Naive B cell (primary cell): ENCODE measurements at regions not wholly inside any gene's neighbourhood (a gene's known extent, or its start where the extent isn't known, plus 50 kb on each side); places are given as distances from the start of the nearest gene placed in this dataset.

Experiments
- ATAC-seq, 2 donors: fragments of 150-1000 bp; cut with Tn5 transposase; 2 replicates each; pipeline ENCODE4 v1.10.0; 2021; ENCODE audit warnings: low read depth in 2 of 2, mild to moderate bottlenecking in 2 of 2, moderate library complexity in 2 of 2
- DNase-seq: peaks from one replicate; pipeline ENCODE4 v3.0.0; 2022
- H3K27ac Mint-ChIP-seq, 6 donors: one replicate each; pipeline ENCODE4 v1.8.0; 2020 to 2022; ENCODE audit warnings: mild to moderate bottlenecking in 6 of 6, mixed read lengths in 6 of 6, moderate library complexity in 5 of 6, inconsistent platforms in 2 of 6
- H3K27me3 Mint-ChIP-seq, 3 donors: one replicate each; pipeline ENCODE4 v1.8.0; 2021 to 2022; ENCODE audit warnings: mixed read lengths in 3 of 3, mild to moderate bottlenecking in 1 of 3
- H3K36me3 Mint-ChIP-seq, 2 donors: one replicate each; pipeline ENCODE4 v1.8.0; 2020 to 2022; ENCODE audit warnings: mixed read lengths in 2 of 2, inconsistent platforms in 1 of 2, mild to moderate bottlenecking in 1 of 2
- H3K4me1 Mint-ChIP-seq, 3 donors: one replicate each; pipeline ENCODE4 v1.8.0; 2020 to 2022; ENCODE audit warnings: mixed read lengths in 3 of 3, inconsistent platforms in 1 of 3, mild to moderate bottlenecking in 1 of 3, moderate library complexity in 1 of 3
- H3K4me3 Mint-ChIP-seq, 8 donors: one replicate each; pipeline ENCODE4 v1.8.0; 2020 to 2022; ENCODE audit warnings: mild to moderate bottlenecking in 8 of 8, mixed read lengths in 8 of 8, moderate library complexity in 8 of 8, inconsistent platforms in 2 of 8
- H3K9me3 Mint-ChIP-seq, 7 donors: one replicate each; pipeline ENCODE4 v1.8.0; 2020 to 2022; ENCODE audit warnings: mixed read lengths in 7 of 7, mild to moderate bottlenecking in 5 of 7, inconsistent platforms in 2 of 7, moderate library complexity in 1 of 7

DNA sequence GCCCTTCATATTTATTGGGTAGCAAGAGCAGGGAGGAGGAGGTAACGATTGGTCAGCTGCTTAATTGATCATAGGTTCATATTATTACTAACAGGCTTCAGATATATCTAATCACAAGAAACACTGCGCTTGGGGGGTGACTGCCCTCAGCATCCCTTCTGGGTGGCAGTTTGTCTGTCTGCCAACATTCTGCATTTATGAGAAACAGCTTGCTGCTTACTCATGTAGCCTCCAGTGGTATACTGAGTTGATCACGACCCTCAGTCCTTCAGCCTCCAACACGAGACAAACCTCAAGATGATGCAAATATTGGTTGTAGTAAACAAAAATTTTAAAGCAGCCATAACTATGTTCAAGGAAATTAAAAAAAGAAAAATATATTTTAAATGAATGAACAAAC is 657.8 kb upstream of the PHF14 start:
- no peak for DNase-seq
- Mint-ChIP-seq H3K36me3 (no peaks in the 10 kb centered on the region), H3K9me3 (peaks cover 0 to 14% (median 7%) of the 10 kb centered on the region in 7 donors), H3K27ac (no peak overlapping the region), H3K4me1 (no peaks in the 10 kb centered on the region), H3K4me3 (no peak overlapping the region), H3K27me3 (no peaks in the 10 kb centered on the region)
- ATAC-seq = no peak

DNA sequence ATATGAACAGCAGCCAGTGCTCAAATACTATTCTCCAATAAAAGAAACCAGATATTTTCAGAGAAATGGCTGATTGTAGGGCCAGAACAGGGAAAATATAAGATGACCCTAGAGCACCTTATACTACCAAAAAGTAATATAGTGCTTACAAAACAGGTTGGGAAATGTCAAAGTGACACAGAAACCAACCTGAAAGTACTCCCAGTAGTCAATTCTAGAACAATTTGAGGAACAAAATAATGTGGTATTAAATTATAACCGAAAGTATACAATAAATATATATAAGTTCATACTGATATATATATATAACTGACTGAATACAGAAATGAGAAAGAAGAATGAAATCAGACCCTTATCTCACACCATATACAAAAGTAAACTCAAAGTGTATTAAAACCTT is 657.2 kb upstream of the PHF14 start:
- no peaks in the 10 kb centered on the region for H3K36me3 Mint-ChIP-seq
- ATAC-seq (no peak), DNase-seq (no peak)
- no peaks in the 10 kb centered on the region for H3K4me1 Mint-ChIP-seq
- H3K27ac Mint-ChIP-seq = no peak overlapping the region
- peaks cover 0 to 20% (median 7%) of the 10 kb centered on the region in 7 donors for H3K9me3 Mint-ChIP-seq
- H3K27me3 Mint-ChIP-seq = no peaks in the 10 kb centered on the region
- H3K4me3 Mint-ChIP-seq = no peak overlapping the region

DNA sequence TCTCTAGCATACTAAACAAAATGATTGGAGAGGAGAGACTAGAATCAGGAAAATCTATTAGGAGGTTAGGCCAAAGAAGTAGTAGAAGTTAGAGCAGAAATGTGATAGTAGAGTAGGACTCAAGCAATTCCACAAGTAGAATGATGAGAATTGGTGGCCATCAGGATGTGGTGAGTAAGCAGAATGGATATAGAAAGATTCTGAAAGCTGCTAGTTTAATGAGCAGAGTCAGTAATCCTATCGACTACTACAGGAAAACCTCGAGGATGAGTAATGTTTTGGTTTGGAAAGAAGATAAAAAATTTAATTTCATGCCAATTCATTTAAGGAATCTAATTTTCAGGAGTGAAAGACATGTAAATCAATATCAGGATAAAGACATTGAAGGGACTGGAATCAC is 648.3 kb upstream of the PHF14 start:
- H3K4me3 Mint-ChIP-seq = no peak overlapping the region
- no peaks in the 10 kb centered on the region for H3K27me3 Mint-ChIP-seq
- H3K4me1 Mint-ChIP-seq = no peaks in the 10 kb centered on the region

GRCh38 chr7:10343108-10343507 is 630.6 kb upstream of the PHF14 start:
- no peaks in the 10 kb centered on the region for H3K36me3 Mint-ChIP-seq
- no peaks in the 10 kb centered on the region for H3K27me3 Mint-ChIP-seq
- peaks cover 0 to 4% (median 0%) of the 10 kb centered on the region in 7 donors for H3K9me3 Mint-ChIP-seq
- no peak for ATAC-seq
- no peak overlapping the region for H3K27ac Mint-ChIP-seq
- H3K4me1 Mint-ChIP-seq = no peaks in the 10 kb centered on the region
- DNase-seq = no peak
- no peak overlapping the region for H3K4me3 Mint-ChIP-seq

More for the DNA sequence above, 648.3 kb upstream of the PHF14 start:
- H3K9me3 Mint-ChIP-seq = peaks cover 0 to 14% (median 8%) of the 10 kb centered on the region in 7 donors
- ATAC-seq (no peak), DNase-seq (no peak)
- no peak overlapping the region for H3K27ac Mint-ChIP-seq
- no peaks in the 10 kb centered on the region for H3K36me3 Mint-ChIP-seq

GRCh38 chr7:10346032-10346431 is 627.6 kb upstream of the PHF14 start:
- Mint-ChIP-seq H3K27me3 (no peaks in the 10 kb centered on the region), H3K4me3 (no peak overlapping the region), H3K4me1 (no peaks in the 10 kb centered on the region), H3K27ac (no peak overlapping the region), H3K9me3 (peaks cover 0 to under 1% (median 0%) of the 10 kb centered on the region in 7 donors), H3K36me3 (no peaks in the 10 kb centered on the region)
- DNase-seq (no peak), ATAC-seq (no peak)

DNA sequence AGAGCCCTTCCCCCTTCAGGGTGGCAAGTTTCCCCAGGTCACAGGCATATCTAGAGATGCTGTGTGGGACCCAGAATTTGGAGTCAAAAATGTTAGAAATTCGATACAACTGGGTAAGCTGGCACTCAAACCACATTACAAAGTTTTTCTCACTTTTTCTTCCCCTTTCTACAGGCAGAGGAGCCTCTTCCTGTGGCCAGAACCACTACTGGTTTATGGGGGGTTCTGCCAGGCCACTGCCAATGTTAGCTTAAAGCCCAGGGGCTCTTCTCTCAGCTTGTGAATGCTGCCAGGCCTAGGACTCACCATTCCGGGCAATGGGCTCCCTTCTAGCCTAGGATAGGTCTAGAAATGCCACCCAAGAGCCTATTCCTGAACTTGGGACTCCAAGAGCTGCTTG is 617.9 kb upstream of the PHF14 start:
- H3K4me3 Mint-ChIP-seq = no peak overlapping the region
- H3K27ac Mint-ChIP-seq = no peak overlapping the region
- no peaks in the 10 kb centered on the region for H3K4me1 Mint-ChIP-seq
- H3K27me3 Mint-ChIP-seq = no peaks in the 10 kb centered on the region
- ATAC-seq (no peak), DNase-seq (no peak)
- H3K36me3 Mint-ChIP-seq = no peaks in the 10 kb centered on the region
- H3K9me3 Mint-ChIP-seq = peaks cover 0 to 16% (median 9%) of the 10 kb centered on the region in 7 donors

DNA sequence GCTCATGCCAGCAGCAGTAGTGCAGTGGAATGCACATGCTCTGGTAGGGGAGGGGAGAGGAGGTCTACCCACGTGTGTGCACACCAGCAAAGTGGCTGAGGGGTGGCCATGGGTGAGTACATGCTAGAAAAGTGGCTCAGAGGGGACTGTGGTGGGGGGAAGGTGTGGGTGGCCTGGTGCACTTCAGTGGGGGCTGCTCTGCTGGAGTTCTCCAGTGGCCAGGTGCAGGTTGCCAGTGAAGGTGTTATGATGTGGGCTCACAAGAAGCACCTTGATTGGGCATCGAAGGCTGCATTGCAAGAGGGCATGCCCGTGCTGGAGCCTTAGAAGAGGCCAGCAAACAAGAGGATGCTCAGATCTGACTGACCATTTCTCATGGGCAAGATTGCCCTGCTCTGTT is 613.6 kb upstream of the PHF14 start:
- DNase-seq (no peak), ATAC-seq (no peak)
- Mint-ChIP-seq H3K36me3 (no peaks in the 10 kb centered on the region), H3K4me3 (no peak overlapping the region), H3K9me3 (peaks cover 2 to 22% (median 6%) of the 10 kb centered on the region in 7 donors), H3K27ac (no peak overlapping the region), H3K27me3 (no peaks in the 10 kb centered on the region), H3K4me1 (no peaks in the 10 kb centered on the region)

DNA sequence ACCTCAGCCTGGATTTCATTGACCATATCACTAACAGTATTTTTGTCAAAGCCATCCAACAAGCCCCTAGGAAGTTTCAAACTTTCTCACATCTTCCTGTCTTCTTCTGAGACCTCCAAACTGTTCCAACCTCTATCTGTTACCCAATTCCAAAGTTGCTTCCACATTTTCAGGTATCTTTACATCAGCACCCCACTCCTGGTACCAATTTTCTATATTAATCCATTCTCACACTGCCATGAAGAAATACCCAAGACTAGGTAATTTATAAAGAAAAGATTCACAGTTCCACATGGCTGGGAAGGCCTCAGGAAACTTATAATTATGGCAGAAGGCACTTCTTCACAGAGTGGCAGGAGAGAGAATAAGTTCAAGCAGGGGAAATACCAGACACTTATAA is 571.9 kb upstream of the PHF14 start:
- DNase-seq (no peak), ATAC-seq (no peak)
- Mint-ChIP-seq H3K36me3 (peaks cover 0 to 12% of the 10 kb centered on the region in 2 donors), H3K4me3 (no peak overlapping the region), H3K4me1 (no peaks in the 10 kb centered on the region), H3K27me3 (no peaks in the 10 kb centered on the region), H3K9me3 (peaks cover 13 to 48% (median 26%) of the 10 kb centered on the region in 7 donors), H3K27ac (no peak overlapping the region)

DNA sequence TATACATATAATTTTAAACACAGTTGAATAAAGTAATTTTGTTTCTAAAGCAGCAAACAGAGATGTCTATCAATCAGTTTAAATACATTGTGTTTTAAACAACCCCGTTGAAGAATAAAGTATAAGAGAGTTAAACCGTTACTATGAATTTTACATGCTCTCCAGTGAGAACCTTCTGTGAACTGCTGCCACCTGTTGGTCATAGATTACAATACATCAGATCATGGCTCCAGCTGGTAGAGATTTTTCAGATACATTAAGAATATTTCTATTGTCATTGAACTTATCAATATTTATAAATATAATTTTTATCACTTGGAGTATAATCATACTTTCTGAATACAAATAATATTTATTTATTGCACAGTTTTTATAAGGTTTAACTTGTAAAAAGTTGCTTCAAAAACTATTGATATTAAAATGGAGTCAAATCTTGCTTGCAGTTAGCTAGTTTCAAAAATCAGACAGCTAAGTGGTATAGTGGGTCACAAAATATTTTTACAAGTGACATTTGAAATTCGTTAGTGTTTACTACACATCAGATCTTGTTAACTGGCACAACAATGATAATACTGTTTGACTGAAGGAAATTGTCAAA is 561.2 kb upstream of the PHF14 start:
- H3K36me3 Mint-ChIP-seq = no peaks in the 10 kb centered on the region
- no peak overlapping the region for H3K27ac Mint-ChIP-seq
- H3K9me3 Mint-ChIP-seq = peaks cover 0 to under 1% (median 0%) of the 10 kb centered on the region in 7 donors
- no peaks in the 10 kb centered on the region for H3K4me1 Mint-ChIP-seq
- DNase-seq = no peak
- no peak for ATAC-seq
- no peaks in the 10 kb centered on the region for H3K27me3 Mint-ChIP-seq
- no peak overlapping the region for H3K4me3 Mint-ChIP-seq

- Mint-ChIP-seq H3K4me3 (no peak overlapping the region), H3K27ac (no peak overlapping the region), H3K9me3 (no peaks in the 10 kb centered on the region), H3K4me1 (no peaks in the 10 kb centered on the region), H3K36me3 (no peaks in the 10 kb centered on the region), H3K27me3 (no peaks in the 10 kb centered on the region)
- ATAC-seq = no peak
- DNase-seq = no peak
Measured at GRCh38 chr7:10418985-10419384, 554.7 kb upstream of the PHF14 start.

GRCh38 chr7:10429031-10429430 is 544.6 kb upstream of the PHF14 start:
- peaks cover 0 to 5% (median 0%) of the 10 kb centered on the region in 7 donors for H3K9me3 Mint-ChIP-seq
- ATAC-seq (no peak), DNase-seq (no peak)
- H3K36me3 Mint-ChIP-seq = no peaks in the 10 kb centered on the region
- no peaks in the 10 kb centered on the region for H3K27me3 Mint-ChIP-seq
- no peak overlapping the region for H3K4me3 Mint-ChIP-seq
- H3K4me1 Mint-ChIP-seq = no peaks in the 10 kb centered on the region
- H3K27ac Mint-ChIP-seq = no peak overlapping the region

DNA sequence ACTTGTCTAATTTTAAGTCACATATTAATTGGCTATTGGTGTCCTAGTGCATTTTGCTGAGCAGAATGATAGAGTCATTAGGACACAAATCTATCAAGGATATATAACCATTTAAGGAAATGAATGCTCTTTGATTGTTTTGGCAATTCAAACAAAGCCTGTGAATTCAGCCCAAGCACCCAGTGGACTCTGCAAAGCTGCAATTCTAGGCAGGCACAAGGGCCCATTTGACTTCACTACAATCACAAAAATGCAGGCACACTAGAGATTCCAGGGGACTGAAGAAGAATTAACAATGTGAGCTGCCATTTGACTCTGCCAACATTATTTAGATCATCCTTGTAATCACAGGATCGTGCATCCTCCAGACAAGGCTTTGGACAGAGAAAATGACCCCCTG is 544.2 kb upstream of the PHF14 start:
- Mint-ChIP-seq H3K27ac (no peak overlapping the region), H3K4me1 (no peaks in the 10 kb centered on the region), H3K27me3 (no peaks in the 10 kb centered on the region), H3K36me3 (no peaks in the 10 kb centered on the region), H3K4me3 (no peak overlapping the region), H3K9me3 (peaks cover 0 to 6% (median 2%) of the 10 kb centered on the region in 7 donors)
- no peak for DNase-seq
- no peak for ATAC-seq

DNA sequence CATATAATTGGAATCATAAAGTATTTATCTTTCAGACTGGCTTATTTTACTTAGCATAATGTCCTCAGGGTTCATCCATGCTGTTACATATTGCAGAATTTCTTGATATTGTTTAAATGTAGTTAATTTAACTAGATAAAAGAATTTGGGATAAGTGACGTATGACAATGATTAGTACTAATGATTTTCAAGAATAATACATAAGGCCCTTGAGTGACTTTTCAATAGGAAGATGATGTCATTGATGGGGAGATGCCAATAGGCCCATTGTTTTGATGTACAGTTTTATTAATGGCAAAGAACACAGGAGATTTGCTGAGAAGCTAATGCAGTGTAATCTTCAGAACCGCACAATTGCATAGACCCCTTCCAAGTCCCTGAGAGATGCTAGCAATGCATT is 537.4 kb upstream of the PHF14 start:
- H3K27ac Mint-ChIP-seq = no peak overlapping the region
- ATAC-seq = no peak
- H3K4me3 Mint-ChIP-seq = no peak overlapping the region
- no peaks in the 10 kb centered on the region for H3K36me3 Mint-ChIP-seq
- no peaks in the 10 kb centered on the region for H3K27me3 Mint-ChIP-seq
- peaks cover 0 to 7% (median 2%) of the 10 kb centered on the region in 7 donors for H3K9me3 Mint-ChIP-seq
- H3K4me1 Mint-ChIP-seq = no peaks in the 10 kb centered on the region
- DNase-seq = no peak

DNA sequence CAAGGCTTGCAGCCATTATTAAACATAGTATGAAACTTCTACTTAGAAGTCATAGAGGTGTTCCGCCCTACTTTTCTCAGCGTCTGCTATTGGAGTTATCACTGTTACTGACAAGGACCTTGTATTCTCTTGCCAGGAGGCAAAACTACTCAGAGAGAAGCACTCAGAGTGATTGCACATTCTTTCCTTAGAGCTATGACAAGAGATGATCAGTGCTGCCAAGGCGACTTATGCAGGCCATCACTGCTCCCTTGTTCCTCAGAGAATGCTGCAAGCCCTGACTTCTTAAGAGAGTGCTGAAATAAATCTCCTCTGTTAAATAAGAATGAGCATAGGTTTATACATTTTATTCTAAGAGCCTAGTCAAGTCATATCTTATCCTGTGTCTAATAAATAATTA is 534.6 kb upstream of the PHF14 start:
- Mint-ChIP-seq H3K9me3 (peaks cover 0 to 14% (median 6%) of the 10 kb centered on the region in 7 donors), H3K4me1 (no peaks in the 10 kb centered on the region)
- ATAC-seq = no peak

DNA sequence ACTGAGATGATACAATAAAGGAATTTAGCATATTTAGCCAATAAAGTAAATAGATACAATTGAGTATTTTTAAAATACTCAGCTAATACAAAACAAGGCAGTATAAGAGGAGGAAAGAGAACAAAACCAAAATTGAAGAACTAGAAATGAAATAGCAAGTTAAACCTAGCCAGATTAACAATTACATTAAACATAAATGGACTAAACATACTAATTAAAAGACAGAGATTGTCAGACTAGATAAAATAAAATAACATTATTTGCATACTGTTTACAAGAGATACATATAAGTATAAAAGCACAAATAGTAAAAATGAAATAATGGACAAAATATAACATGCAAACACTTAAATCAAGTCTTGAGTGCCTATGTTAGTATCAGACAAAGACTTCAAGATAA is 517.7 kb upstream of the PHF14 start:
- ATAC-seq (no peak), DNase-seq (no peak)
- Mint-ChIP-seq H3K27ac (no peak overlapping the region), H3K4me3 (no peak overlapping the region), H3K9me3 (peaks cover 3 to 20% (median 8%) of the 10 kb centered on the region in 7 donors), H3K4me1 (no peaks in the 10 kb centered on the region), H3K36me3 (no peaks in the 10 kb centered on the region), H3K27me3 (no peaks in the 10 kb centered on the region)

More for the DNA sequence above, 534.6 kb upstream of the PHF14 start:
- H3K4me3 Mint-ChIP-seq = no peak overlapping the region
- no peaks in the 10 kb centered on the region for H3K36me3 Mint-ChIP-seq
- no peaks in the 10 kb centered on the region for H3K27me3 Mint-ChIP-seq
- no peak overlapping the region for H3K27ac Mint-ChIP-seq
- DNase-seq = no peak
